Endothelial cell of umbilical vein (primary cell): ENCODE measurements at regions not wholly inside any gene's neighbourhood (a gene's known extent, or its start where the extent isn't known, plus 50 kb on each side); places are given as distances from the start of the nearest gene placed in this dataset.
"Not testable (repeated sequence)": the region's sequence is repeated elsewhere in the genome, so short reads cannot be mapped to it uniquely, and the experiment has no call there.

ENCODE experiments used
- BruUV-seq: library from RNA; stranded (reverse); fragments of 400-500 nt; replicated peaks from 2 replicates; lab custom pipeline; 2021; lab: Mats Ljungman, UMichigan
- CTCF ChIA-PET: fragments of 300-600, 350-600 bp; sonication (Branson Sonifier 250); formaldehyde crosslinking; loops from one replicate; lab custom pipeline; 2021; ENCODE audit warnings: antibody characterized with exemption, inconsistent platforms; lab: Charles Lee
- POLR2A ChIA-PET: fragments of 300-600, 350-600 bp; sonication (Branson Sonifier 250); formaldehyde crosslinking; loops from one replicate; lab custom pipeline; 2021; ENCODE audit warnings: antibody characterized with exemption, inconsistent platforms; lab: Charles Lee
- DNase-seq: peaks from one replicate; pipeline ENCODE4 v3.0.0-alpha.2; 2011; ENCODE audit warnings: low read depth, low spot score
- FAIRE-seq: peaks from 2 replicates; lab custom pipeline; 2011; peaks lifted over from hg19 to GRCh38; lab: Jason Lieb, UNC
- H2AFZ ChIP-seq: 2 replicates; pipeline ENCODE4 v1.6.0; 2012; ENCODE audit warnings: low read depth, low read length, control low read depth, inconsistent platforms
- H3K27ac ChIP-seq: 2 replicates; pipeline ENCODE4 v1.5.1; 2011; ENCODE audit warnings: low read depth, mild to moderate bottlenecking, control low read depth, low read length, moderate library complexity; ENCODE audit not compliant: insufficient read depth
- H3K27me3 ChIP-seq, 2 experiments: 2 replicates each; pipeline versions ENCODE4 v1.6.0 to v1.6.1; 2011; ENCODE audit warnings: low read length in 2 of 2, mixed read lengths in 1 of 2; ENCODE audit not compliant: control insufficient read depth in 2 of 2, insufficient read depth in 2 of 2
- H3K36me3 ChIP-seq, 2 experiments: 2 replicates in 1 of 2; 3 replicates in 1 of 2; pipeline ENCODE4 v1.5.1; 2011; ENCODE audit warnings: low read length in 2 of 2, mild to moderate bottlenecking in 1 of 2, moderate library complexity in 1 of 2; ENCODE audit not compliant: control insufficient read depth in 2 of 2, insufficient read depth in 2 of 2; ENCODE audit errors: extremely low read depth in 1 of 2
- H3K4me1 ChIP-seq: 3 replicates; pipeline ENCODE4 v1.5.1; 2011; ENCODE audit warnings: mild to moderate bottlenecking, low read length; ENCODE audit not compliant: control insufficient read depth, insufficient read depth; ENCODE audit errors: extremely low read depth
- H3K4me2 ChIP-seq: 2 replicates; pipeline ENCODE4 v1.6.1; 2011; ENCODE audit warnings: low read length, control low read depth, mixed read lengths; ENCODE audit not compliant: insufficient read depth
- H3K4me3 ChIP-seq, 3 experiments: fragments of 200-600 bp in 1 of 3; sonication (generic), shearing (Covaris generic) in 1 of 3; replicated peaks in 1 of 3; 2 replicates each; pipeline ENCODE4 v1.5.1; 2011 to 2016; ENCODE audit warnings: control low read depth in 3 of 3, low read length in 3 of 3, mild to moderate bottlenecking in 2 of 3, inconsistent platforms in 1 of 3, low read depth in 1 of 3, moderate library complexity in 1 of 3; ENCODE audit not compliant: insufficient read depth in 1 of 3
- H3K79me2 ChIP-seq: 2 replicates; pipeline ENCODE4 v1.6.0; 2012; ENCODE audit warnings: low read length, inconsistent platforms; ENCODE audit not compliant: control insufficient read depth, insufficient read depth
- H3K9ac ChIP-seq: replicated peaks from 2 replicates; pipeline ENCODE3; 2011; ENCODE audit warnings: low read length, control low read depth; ENCODE audit not compliant: insufficient read depth; ENCODE audit errors: extremely low read depth
- H3K9me1 ChIP-seq: replicated peaks from 3 replicates; pipeline ENCODE4 v1.6.0; 2011; ENCODE audit warnings: mild to moderate bottlenecking, low read length; ENCODE audit not compliant: control insufficient read depth, insufficient read depth; ENCODE audit errors: extremely low read depth
- H3K9me3 ChIP-seq: replicated peaks from 2 replicates; pipeline ENCODE4 v1.5.1; 2012; ENCODE audit warnings: low read length, inconsistent platforms; ENCODE audit not compliant: control insufficient read depth, insufficient read depth
- H4K20me1 ChIP-seq: replicated peaks from 2 replicates; pipeline ENCODE3; 2011; ENCODE audit warnings: mild to moderate bottlenecking, low read length; ENCODE audit not compliant: control insufficient read depth, insufficient read depth; ENCODE audit errors: extremely low read depth
- POLR2AphosphoS5 ChIP-seq: IDR thresholded peaks from 2 replicates; pipeline ENCODE4 v1.6.1; 2012; ENCODE audit warnings: low read depth, mild to moderate bottlenecking, control low read depth, low read length, moderate library complexity; ENCODE audit not compliant: insufficient read depth
- dilution Hi-C: fragments of 300-500 bp; cut with MboI; formaldehyde crosslinking; loops from one replicate; pipeline ENCODE4 v1.15.0; 2019; ENCODE audit warnings: low sequenced_read_pairs; ENCODE audit not compliant: extremely low pct_ligation_motif_present
- intact Hi-C: fragments of 100-400 bp; cut with micrococcal nuclease; formaldehyde crosslinking; loops from one replicate; pipeline ENCODE4 v1.10.0; 2022
- TF ChIP-seq, protein P1 (sequence below): IDR thresholded peaks from 2 replicates; pipeline ENCODE4 v1.6.1; 2011; ENCODE audit not compliant: insufficient read depth, insufficient read length

DNA sequence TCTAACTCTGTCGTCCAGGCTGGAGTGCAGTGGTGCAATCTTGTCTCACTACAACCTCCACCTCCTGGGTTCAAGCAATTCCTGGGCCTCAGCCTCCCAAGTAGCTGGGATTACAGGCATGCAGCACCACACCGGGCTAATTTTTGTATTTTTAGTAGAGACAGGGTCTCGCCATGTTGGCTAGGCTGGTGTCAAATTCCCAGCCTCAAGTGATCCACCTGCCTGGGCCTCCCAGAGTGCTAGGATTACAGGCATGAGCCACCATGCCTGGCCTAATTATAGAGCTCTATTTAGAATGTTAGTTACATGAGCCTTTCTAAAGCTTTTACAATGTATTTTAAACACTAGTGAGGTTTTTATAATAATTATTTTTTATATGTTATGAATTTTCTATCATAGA lies 1346.4 kb downstream of the TECRL start:
- dilution Hi-C loops, BruUV-seq, POLR2A ChIA-PET: not testable (repeated sequence)

GRCh38 chr4:63049726-63050125 lies 1359.5 kb downstream of the TECRL start:
- no peaks in the 10 kb centered on the region for H3K4me1 ChIP-seq
- no peak overlapping the region for H3K27ac ChIP-seq
- H3K9ac ChIP-seq, result no peak overlapping the region
- peaks cover 2% of the 10 kb centered on the region for H3K9me3 ChIP-seq
- FAIRE-seq, result no peak
- no peak overlapping the region for H3K4me2 ChIP-seq
- no peak for TF ChIP-seq POLR2AphosphoS5
- TF ChIP-seq, protein P1, sequence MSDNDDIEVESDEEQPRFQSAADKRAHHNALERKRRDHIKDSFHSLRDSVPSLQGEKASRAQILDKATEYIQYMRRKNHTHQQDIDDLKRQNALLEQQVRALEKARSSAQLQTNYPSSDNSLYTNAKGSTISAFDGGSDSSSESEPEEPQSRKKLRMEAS, result no peak
- no TSS peak for BruUV-seq
- H3K79me2 ChIP-seq, result no peaks in the 10 kb centered on the region
- dilution Hi-C loops (no loop called here), intact Hi-C loops (no loop called here)
- ChIA-PET POLR2A (no interaction called here), CTCF (no interaction called here)
- H4K20me1 ChIP-seq, result no peaks in the 10 kb centered on the region
- DNase-seq, result no peak
- H3K36me3 ChIP-seq, result no peaks in the 10 kb centered on the region
- H3K27me3 ChIP-seq, result no peaks in the 10 kb centered on the region
- no peak overlapping the region for H3K4me3 ChIP-seq
- no peak overlapping the region for H2AFZ ChIP-seq
- no peaks in the 10 kb centered on the region for H3K9me1 ChIP-seq

More for the DNA sequence above, 1346.4 kb downstream of the TECRL start:
- DNase-seq, H3K4me1 ChIP-seq, H3K9ac ChIP-seq, intact Hi-C loops, H3K27ac ChIP-seq, H4K20me1 ChIP-seq, H3K27me3 ChIP-seq, H3K36me3 ChIP-seq, H3K4me2 ChIP-seq, FAIRE-seq, H3K9me3 ChIP-seq, CTCF ChIA-PET, H3K79me2 ChIP-seq, H3K4me3 ChIP-seq, H2AFZ ChIP-seq, H3K9me1 ChIP-seq: not testable (repeated sequence)
